M059J (cell line): ENCODE measurements at regions not wholly inside any gene's neighbourhood (a gene's known extent, or its start where the extent isn't known, plus 50 kb on each side); places are given as distances from the start of the nearest gene placed in this dataset.
A peak's percentile ranks its signal among the peaks of the same experiment; 100 is the strongest.

Experiments used
- DNase-seq: peaks from one replicate; pipeline ENCODE4 v3.0.0-alpha.2; 2012; ENCODE audit warnings: low read depth

GRCh38 chr18:55166260-55166598, 207.0 kb upstream of the CCDC68 start:
- DNase-seq, result no peak

- DNase-seq, result no peak
These were observed 204.3 kb upstream of the CCDC68 start for GRCh38 chr18:55163550-55163949.

GRCh38 chr18:55161916-55162315, 202.7 kb upstream of the CCDC68 start:
- no peak for DNase-seq

- DNase-seq, result no peak
These were observed 199.8 kb upstream of the CCDC68 start for GRCh38 chr18:55159027-55159426.

GRCh38 chr18:55158570-55158969, 199.3 kb upstream of the CCDC68 start:
- no peak for DNase-seq

- no peak for DNase-seq
These were observed 194.1 kb upstream of the CCDC68 start for GRCh38 chr18:55153346-55153745.

- peak; percentile 65 for DNase-seq
These were observed 193.5 kb upstream of the CCDC68 start for GRCh38 chr18:55152801-55153200.

GRCh38 chr18:55149994-55150393, 190.7 kb upstream of the CCDC68 start:
- no peak for DNase-seq

- DNase-seq, result no peak
These were observed 188.5 kb upstream of the CCDC68 start for GRCh38 chr18:55147791-55148190.

- no peak for DNase-seq
These were observed 185.1 kb upstream of the CCDC68 start for GRCh38 chr18:55144193-55144930.

- no peak for DNase-seq
These were observed 183.1 kb upstream of the CCDC68 start for GRCh38 chr18:55142410-55142809.

- DNase-seq, result peak; percentile 66
These were observed 182.1 kb upstream of the CCDC68 start for GRCh38 chr18:55141318-55141717.

- DNase-seq, result no peak
These were observed 180.6 kb upstream of the CCDC68 start for GRCh38 chr18:55139836-55140235.

- no peak for DNase-seq
These were observed 180.0 kb upstream of the CCDC68 start for GRCh38 chr18:55139307-55139706.

GRCh38 chr18:55138401-55138800, 179.1 kb upstream of the CCDC68 start:
- no peak for DNase-seq

GRCh38 chr18:55137602-55138001, 178.3 kb upstream of the CCDC68 start:
- DNase-seq, result no peak

- DNase-seq, result peak; percentile 66
These were observed 177.6 kb upstream of the CCDC68 start for GRCh38 chr18:55136864-55137263.

GRCh38 chr18:55136258-55136657, 177.0 kb upstream of the CCDC68 start:
- no peak for DNase-seq

GRCh38 chr18:55133378-55133777, 174.1 kb upstream of the CCDC68 start:
- no peak for DNase-seq

- no peak for DNase-seq
These were observed 169.2 kb upstream of the CCDC68 start for GRCh38 chr18:55128437-55128836.

GRCh38 chr18:55124078-55124763, 165.0 kb upstream of the CCDC68 start:
- peak; percentile 53 for DNase-seq

GRCh38 chr18:55123361-55123760, 164.1 kb upstream of the CCDC68 start:
- no peak for DNase-seq

- no peak for DNase-seq
These were observed 162.3 kb upstream of the CCDC68 start for GRCh38 chr18:55121397-55122170.
